HG03025 (cell line): ENCODE measurements at regions not wholly inside any gene's neighbourhood (a gene's known extent, or its start where the extent isn't known, plus 50 kb on each side); places are given as distances from the start of the nearest gene placed in this dataset.
"Not testable (repeated sequence)": the region's sequence is repeated elsewhere in the genome, so short reads cannot be mapped to it uniquely, and the experiment has no call there.

Source experiments
- ATAC-seq: cut with Tn5 transposase; IDR thresholded peaks from one replicate; pipeline ENCODE4 v1.9.1; 2021; ENCODE audit warnings: mild to moderate bottlenecking, moderate library complexity; ENCODE audit not compliant: unreplicated experiment, low FRiP score

- ATAC-seq = no peak
These were observed 208.8 kb upstream of the ALG10 start for GRCh38 chr12:33813536-33813935.

GRCh38 chr12:33817713-33818112, 204.6 kb upstream of the ALG10 start:
- no peak for ATAC-seq

- ATAC-seq = no peak
These were observed 204.0 kb upstream of the ALG10 start for GRCh38 chr12:33818313-33818712.

GRCh38 chr12:33825442-33825841, 196.9 kb upstream of the ALG10 start:
- ATAC-seq = no peak

GRCh38 chr12:33825986-33826602, 196.2 kb upstream of the ALG10 start:
- ATAC-seq = no peak

GRCh38 chr12:33828326-33828725, 194.0 kb upstream of the ALG10 start:
- ATAC-seq = no peak

GRCh38 chr12:33830070-33830469, 192.2 kb upstream of the ALG10 start:
- ATAC-seq = no peak

GRCh38 chr12:33832900-33833299, 189.4 kb upstream of the ALG10 start:
- no peak for ATAC-seq

GRCh38 chr12:33834672-33835071, 187.6 kb upstream of the ALG10 start:
- no peak for ATAC-seq

GRCh38 chr12:33876618-33877017, 145.7 kb upstream of the ALG10 start:
- no peak for ATAC-seq

- ATAC-seq = no peak
These were observed 129.9 kb upstream of the ALG10 start for GRCh38 chr12:33892425-33892824.

- ATAC-seq = not testable (repeated sequence)
These were observed 101.8 kb upstream of the ALG10 start for GRCh38 chr12:33920460-33920859.

- ATAC-seq = no peak
These were observed 96.2 kb upstream of the ALG10 start for GRCh38 chr12:33926095-33926494.

GRCh38 chr12:33937669-33938068, 84.6 kb upstream of the ALG10 start:
- ATAC-seq = not testable (repeated sequence)

GRCh38 chr12:33942172-33942571, 80.1 kb upstream of the ALG10 start:
- no peak for ATAC-seq

GRCh38 chr12:33944703-33945437, 77.4 kb upstream of the ALG10 start:
- ATAC-seq = no peak

- no peak for ATAC-seq
These were observed 76.9 kb upstream of the ALG10 start for GRCh38 chr12:33945438-33945784.

- not testable (repeated sequence) for ATAC-seq
These were observed 56.1 kb upstream of the ALG10 start for GRCh38 chr12:33966219-33966618.

GRCh38 chr12:33967760-33968159, 54.5 kb upstream of the ALG10 start:
- ATAC-seq = no peak
